ENCODE measurements at regions not wholly inside any gene's neighbourhood (a gene's known extent, or its start where the extent isn't known, plus 50 kb on each side); places are given as distances from the start of the nearest gene placed in this dataset.

DNA sequence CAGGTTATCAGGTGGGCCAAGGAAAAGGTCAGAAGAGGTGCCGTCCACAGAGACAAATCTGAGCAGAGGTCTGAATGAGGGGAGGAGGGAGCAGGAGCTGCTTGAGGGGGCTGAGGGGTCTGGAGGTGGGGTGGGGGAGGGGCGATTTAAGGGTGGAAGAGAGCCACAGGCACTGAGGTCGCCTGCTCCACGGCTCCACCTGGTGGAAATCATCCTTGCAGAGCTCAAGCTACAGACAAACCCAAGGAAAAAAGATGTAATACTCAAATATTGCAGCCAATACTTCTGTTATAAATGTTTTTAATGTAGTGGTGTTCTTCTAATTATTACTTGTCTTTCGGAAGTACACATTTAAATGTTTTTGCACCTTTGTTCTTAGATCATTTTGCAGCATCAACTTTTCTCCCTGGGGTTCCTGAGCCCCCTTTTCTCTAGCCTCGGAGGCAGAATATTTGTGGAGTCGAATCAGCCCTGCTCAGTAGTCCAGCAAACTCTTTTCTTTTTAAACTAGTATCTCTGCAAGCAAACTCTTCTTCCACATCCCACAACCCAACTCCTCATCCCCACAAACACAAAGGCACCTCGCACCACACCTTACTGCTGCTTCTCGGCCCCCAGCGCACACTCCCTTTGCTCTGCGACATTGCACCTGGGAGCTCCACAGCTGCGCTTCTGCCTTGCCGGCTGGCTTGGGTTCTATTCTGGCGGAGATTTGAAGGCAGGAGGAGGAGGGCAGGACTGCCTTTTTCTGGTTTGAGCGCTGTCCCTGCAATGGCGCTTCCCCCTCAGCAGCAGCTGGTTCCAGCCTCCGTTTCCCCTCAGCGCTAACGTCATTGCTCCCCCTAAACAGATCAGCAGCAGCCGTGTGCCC, 51.0 kb upstream of the TFAP2A start:
- DNase-seq (peak; percentile 18 to 63 (median 43)), ATAC-seq (ENCODE audit: insufficient read depth, low FRiP score) (no peak)
- Histone ChIP-seq H3K36me3 (ENCODE audit: control insufficient read depth in 4 of 4, insufficient read depth in 4 of 4, low read length in 4 of 4) (no peaks in the 10 kb centered on the region), H3K9me3 (ENCODE audit: control insufficient read depth in 4 of 4, insufficient read depth in 3 of 4, low read length in 3 of 4) (peaks cover 0 to 2% (median 0%) of the 10 kb centered on the region in 4 donors), H3K4me3 (no peak overlapping the region), H3K9ac (ENCODE audit: insufficient read depth in 1 of 2, low read length in 2 of 2) (no peak overlapping the region), H3K27me3 (ENCODE audit: control insufficient read depth in 3 of 3, insufficient read depth in 3 of 3, low read length in 2 of 3) (peaks cover 0 to 9% (median 0%) of the 10 kb centered on the region in 3 donors), H3K4me1 (ENCODE audit: control insufficient read depth in 5 of 5, insufficient read depth in 5 of 5, low read length in 5 of 5) (no peaks in the 10 kb centered on the region), H3K27ac (ENCODE audit: low read depth in 1 of 2, low read length in 1 of 2) (no peak overlapping the region)
- TF ChIP-seq, protein P1, sequence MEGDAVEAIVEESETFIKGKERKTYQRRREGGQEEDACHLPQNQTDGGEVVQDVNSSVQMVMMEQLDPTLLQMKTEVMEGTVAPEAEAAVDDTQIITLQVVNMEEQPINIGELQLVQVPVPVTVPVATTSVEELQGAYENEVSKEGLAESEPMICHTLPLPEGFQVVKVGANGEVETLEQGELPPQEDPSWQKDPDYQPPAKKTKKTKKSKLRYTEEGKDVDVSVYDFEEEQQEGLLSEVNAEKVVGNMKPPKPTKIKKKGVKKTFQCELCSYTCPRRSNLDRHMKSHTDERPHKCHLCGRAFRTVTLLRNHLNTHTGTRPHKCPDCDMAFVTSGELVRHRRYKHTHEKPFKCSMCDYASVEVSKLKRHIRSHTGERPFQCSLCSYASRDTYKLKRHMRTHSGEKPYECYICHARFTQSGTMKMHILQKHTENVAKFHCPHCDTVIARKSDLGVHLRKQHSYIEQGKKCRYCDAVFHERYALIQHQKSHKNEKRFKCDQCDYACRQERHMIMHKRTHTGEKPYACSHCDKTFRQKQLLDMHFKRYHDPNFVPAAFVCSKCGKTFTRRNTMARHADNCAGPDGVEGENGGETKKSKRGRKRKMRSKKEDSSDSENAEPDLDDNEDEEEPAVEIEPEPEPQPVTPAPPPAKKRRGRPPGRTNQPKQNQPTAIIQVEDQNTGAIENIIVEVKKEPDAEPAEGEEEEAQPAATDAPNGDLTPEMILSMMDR (IDR thresholded peaks at IDR 0.05; ENCODE audit: control extremely low read depth, extremely low read depth), result no peak
- WGBS, 2 donors, result 55 to 56% methylated on average over 20 of the region's 20 CpGs
